Erythroblast (primary cell): ENCODE measurements at regions not wholly inside any gene's neighbourhood (a gene's known extent, or its start where the extent isn't known, plus 50 kb on each side); places are given as distances from the start of the nearest gene placed in this dataset.

ENCODE experiments used
- GATA1 ChIP-seq: IDR thresholded peaks from 2 replicates; pipeline ENCODE4 v1.6.1; 2011; ENCODE audit warnings: low read depth, mild to moderate bottlenecking, control low read depth, low read length, moderate library complexity
- POLR2A ChIP-seq: IDR thresholded peaks from 2 replicates; pipeline ENCODE4 v1.6.1; 2011; ENCODE audit warnings: mild to moderate bottlenecking, low read length

GRCh38 chr10:33735464-33735923, 401.0 kb upstream of the NRP1 start:
- TF ChIP-seq POLR2A (no peak), GATA1 (no peak)
